Hematopoietic multipotent progenitor cell treated with erythropoietin and hydrocortisone succinate and interleukin-3 and kit ligand, for 17 days (in vitro differentiated cells): ENCODE measurements at regions not wholly inside any gene's neighbourhood (a gene's known extent, or its start where the extent isn't known, plus 50 kb on each side); places are given as distances from the start of the nearest gene placed in this dataset.
"Not testable (repeated sequence)": the region's sequence is repeated elsewhere in the genome, so short reads cannot be mapped to it uniquely, and the experiment has no call there.

Source experiments
- DNase-seq: peaks from one replicate; pipeline ENCODE4 v3.0.0-alpha.2; 2015; ENCODE audit warnings: low spot score

GRCh38 chr13:18949489-18949761 lies 232.2 kb downstream of the TUBA3C start:
- DNase-seq: no peak

- DNase-seq: no peak
Observed at GRCh38 chr13:18948664-18949488, 232.7 kb downstream of the TUBA3C start.

GRCh38 chr13:18948012-18948663 lies 233.5 kb downstream of the TUBA3C start:
- DNase-seq: no peak

- no peak for DNase-seq
Observed at GRCh38 chr13:18947376-18947977, 234.1 kb downstream of the TUBA3C start.

- DNase-seq: no peak
Observed at GRCh38 chr13:18946738-18947137, 234.9 kb downstream of the TUBA3C start.

- no peak for DNase-seq
Observed at GRCh38 chr13:18944501-18945068, 237.0 kb downstream of the TUBA3C start.

- DNase-seq: no peak
Observed at GRCh38 chr13:18943721-18944391, 237.8 kb downstream of the TUBA3C start.

GRCh38 chr13:18943273-18943672 lies 238.4 kb downstream of the TUBA3C start:
- no peak for DNase-seq

- DNase-seq: no peak
Observed at GRCh38 chr13:18936104-18936503, 245.5 kb downstream of the TUBA3C start.

- no peak for DNase-seq
Observed at GRCh38 chr13:18921063-18921462, 260.6 kb downstream of the TUBA3C start.

- not testable (repeated sequence) for DNase-seq
Observed at GRCh38 chr13:18905096-18905495, 276.5 kb downstream of the TUBA3C start.

- not testable (repeated sequence) for DNase-seq
Observed at GRCh38 chr13:18895411-18895810, 286.2 kb downstream of the TUBA3C start.

GRCh38 chr13:18891242-18891641 lies 290.4 kb downstream of the TUBA3C start:
- DNase-seq: not testable (repeated sequence)

- not testable (repeated sequence) for DNase-seq
Observed at GRCh38 chr13:18874875-18875789, 306.5 kb downstream of the TUBA3C start.

GRCh38 chr13:18870557-18870956 lies 311.1 kb downstream of the TUBA3C start:
- DNase-seq: not testable (repeated sequence)

GRCh38 chr13:18869365-18869764 lies 312.3 kb downstream of the TUBA3C start:
- DNase-seq: not testable (repeated sequence)

GRCh38 chr13:18837986-18838629 lies 343.5 kb downstream of the TUBA3C start:
- DNase-seq: not testable (repeated sequence)

GRCh38 chr13:18837179-18837745 lies 344.4 kb downstream of the TUBA3C start:
- DNase-seq: not testable (repeated sequence)

GRCh38 chr13:18836371-18837178 lies 345.0 kb downstream of the TUBA3C start:
- not testable (repeated sequence) for DNase-seq
